AG10803 (cell line): ENCODE measurements at regions not wholly inside any gene's neighbourhood (a gene's known extent, or its start where the extent isn't known, plus 50 kb on each side); places are given as distances from the start of the nearest gene placed in this dataset.

Experiments used
- DNase-seq: peaks from one replicate; pipeline ENCODE4 v3.0.0; 2010; ENCODE audit warnings: low read depth
- H3K4me3 ChIP-seq: 2 replicates; pipeline ENCODE4 v1.5.1; 2011; ENCODE audit warnings: mild to moderate bottlenecking, low read length, control low read depth
- CTCF ChIP-seq: conservative IDR thresholded peaks from 2 replicates; pipeline ENCODE4 v1.5.1; 2011; ENCODE audit warnings: mild to moderate bottlenecking, low read length, control low read depth, inconsistent platforms

GRCh38 chr4:24131954-24132673 is 242.3 kb upstream of the PPARGC1A start:
- DNase-seq = no peak
- TF ChIP-seq CTCF = no peak
- no peak overlapping the region for H3K4me3 ChIP-seq

GRCh38 chr4:24130637-24131036 is 240.8 kb upstream of the PPARGC1A start:
- DNase-seq = no peak
- no peak overlapping the region for H3K4me3 ChIP-seq
- TF ChIP-seq CTCF = no peak

- H3K4me3 ChIP-seq = no peak overlapping the region
- DNase-seq = no peak
- no peak for TF ChIP-seq CTCF
These were observed 236.9 kb upstream of the PPARGC1A start for GRCh38 chr4:24126776-24127175.

- no peak for DNase-seq
- TF ChIP-seq CTCF = no peak
- no peak overlapping the region for H3K4me3 ChIP-seq
These were observed 231.7 kb upstream of the PPARGC1A start for GRCh38 chr4:24121395-24122175.

GRCh38 chr4:24117975-24118374 is 228.1 kb upstream of the PPARGC1A start:
- DNase-seq = no peak
- no peak for TF ChIP-seq CTCF
- H3K4me3 ChIP-seq = no peak overlapping the region

- no peak for TF ChIP-seq CTCF
- no peak overlapping the region for H3K4me3 ChIP-seq
- DNase-seq = no peak
These were observed 226.3 kb upstream of the PPARGC1A start for GRCh38 chr4:24116107-24116506.
